H1 (cell line): ENCODE measurements at regions not wholly inside any gene's neighbourhood (a gene's known extent, or its start where the extent isn't known, plus 50 kb on each side); places are given as distances from the start of the nearest gene placed in this dataset.

Experiments used
- CHD1 ChIP-seq: IDR thresholded peaks from 2 replicates; pipeline ENCODE4 v1.6.1; 2012; ENCODE audit warnings: low read depth, low read length, improper control_type of control experiment
- CREB1 ChIP-seq: IDR thresholded peaks from 2 replicates; pipeline ENCODE4 v1.6.1; 2012; ENCODE audit warnings: inconsistent platforms
- CTCF ChIP-seq, 3 experiments: IDR thresholded peaks; 1 replicate in 2 of 3; 2 replicates in 1 of 3; pipeline versions ENCODE4 v1.5.1 to v1.6.1; 2011; ENCODE audit warnings: low read length in 3 of 3, mild to moderate bottlenecking in 3 of 3, inconsistent platforms in 2 of 3, low read depth in 1 of 3, moderate library complexity in 1 of 3; ENCODE audit not compliant: insufficient read depth in 1 of 3; ENCODE audit errors: control extremely low read depth in 1 of 3
- EP300 ChIP-seq, 2 experiments: IDR thresholded peaks; 1 replicate in 1 of 2; 2 replicates in 1 of 2; pipeline ENCODE4 v1.6.1; 2011 to 2012; ENCODE audit warnings: low read depth in 2 of 2, low read length in 2 of 2, mild to moderate bottlenecking in 2 of 2, borderline replicate concordance in 1 of 2, inconsistent platforms in 1 of 2, moderate library complexity in 1 of 2
- EZH2 ChIP-seq: fragments of 200-600 bp; sonication (generic); IDR thresholded peaks from 2 replicates; pipeline ENCODE4 v1.7.1; 2012; ENCODE audit warnings: low read depth, mild to moderate bottlenecking, moderate library complexity, low read length, inconsistent platforms; ENCODE audit not compliant: severe bottlenecking
- MAFK ChIP-seq: IDR thresholded peaks from 2 replicates; pipeline ENCODE4 v1.6.1; 2012; ENCODE audit warnings: low read depth, mild to moderate bottlenecking, improper control_type of control experiment, low read length
- SP1 ChIP-seq: IDR thresholded peaks from 2 replicates; pipeline ENCODE4 v1.6.1; 2011; ENCODE audit warnings: low read depth, low read length
- SRF ChIP-seq: IDR thresholded peaks from 2 replicates; pipeline ENCODE4 v1.6.1; 2011; ENCODE audit warnings: mild to moderate bottlenecking, low read depth, low read length, moderate library complexity
- TAF7 ChIP-seq: optimal IDR thresholded peaks from 2 replicates; pipeline ENCODE3; 2011; ENCODE audit warnings: low read depth, mild to moderate bottlenecking, inconsistent platforms, low read length, moderate library complexity, borderline replicate concordance
- TBP ChIP-seq: IDR thresholded peaks from 2 replicates; pipeline ENCODE4 v1.6.1; 2011; ENCODE audit warnings: low read depth, low read length, improper control_type of control experiment
- ZNF274 ChIP-seq: IDR thresholded peaks from 2 replicates; pipeline ENCODE4 v1.7.0; 2012; ENCODE audit warnings: low read length, borderline replicate concordance; ENCODE audit errors: extremely low read depth

- TF ChIP-seq CTCF (IDR thresholded peaks at IDR 0.05; ENCODE audit: control extremely low read depth in 1 of 3, insufficient read depth in 1 of 3, low read depth in 1 of 3, low read length in 3 of 3) (no peak), MAFK (no peak), TAF7 (no peak), EZH2 (no peak), EP300 (IDR thresholded peaks at IDR 0.05; ENCODE audit: borderline replicate concordance in 1 of 2, low read depth in 2 of 2, low read length in 2 of 2) (no peak), CHD1 (no peak), ZNF274 (no peak), SP1 (no peak), TBP (no peak), CREB1 (no peak), SRF (no peak)
Measured at GRCh38 chr10:63042256-63042655, 90.9 kb upstream of the NRBF2 start.
